Naive thymus-derived CD4-positive, alpha-beta T cell (primary cell): ENCODE measurements at regions not wholly inside any gene's neighbourhood (a gene's known extent, or its start where the extent isn't known, plus 50 kb on each side); places are given as distances from the start of the nearest gene placed in this dataset.

ENCODE experiments used
- ATAC-seq: fragments of 150-1000 bp; cut with Tn5 transposase; 2 replicates; pipeline ENCODE4 v1.10.0; 2021; ENCODE audit warnings: mild to moderate bottlenecking, moderate library complexity
- CTCF ChIA-PET: fragments of 350-600 bp; sonication (Branson Sonifier 250); formaldehyde crosslinking; loops from one replicate; lab custom pipeline; 2021; ENCODE audit warnings: antibody characterized with exemption; lab: Charles Lee
- POLR2A ChIA-PET: fragments of 350-600 bp; sonication (Branson Sonifier 250); formaldehyde crosslinking; loops from one replicate; lab custom pipeline; 2021; ENCODE audit warnings: antibody characterized with exemption, inconsistent platforms; lab: Charles Lee
- DNase-seq, 9 donors: peaks; one replicate each; pipeline versions ENCODE4 v3.0.0 to v3.0.0-alpha.2; 2020 to 2022; ENCODE audit warnings: mixed read lengths in 1 of 9
- H3K27ac ChIP-seq: one replicate; pipeline ENCODE4 v1.7.0; 2013; ENCODE audit warnings: mild to moderate bottlenecking, low read depth, low read length, moderate library complexity
- H3K27me3 ChIP-seq, 2 donors: one replicate each; pipeline ENCODE4 v1.7.0; 2013; ENCODE audit warnings: low read length in 2 of 2, mild to moderate bottlenecking in 2 of 2, moderate library complexity in 2 of 2; ENCODE audit not compliant: control insufficient read depth in 2 of 2, insufficient read depth in 2 of 2
- H3K36me3 ChIP-seq, 3 experiments: 1 replicate in 2 of 3; 2 replicates in 1 of 3; pipeline ENCODE4 v1.7.0; 2013; ENCODE audit warnings: low read length in 3 of 3, mild to moderate bottlenecking in 3 of 3, moderate library complexity in 1 of 3; ENCODE audit not compliant: insufficient read depth in 3 of 3, control insufficient read depth in 2 of 3
- H3K4me1 ChIP-seq, 2 donors: one replicate each; pipeline ENCODE4 v1.7.0; 2013; ENCODE audit warnings: low read length in 2 of 2, mild to moderate bottlenecking in 2 of 2, moderate library complexity in 1 of 2; ENCODE audit not compliant: control insufficient read depth in 2 of 2, insufficient read depth in 2 of 2
- H3K4me3 ChIP-seq: 2 replicates; pipeline ENCODE4 v1.7.0; 2013; ENCODE audit warnings: mild to moderate bottlenecking, low read length
- H3K9me3 ChIP-seq, 3 experiments: 1 replicate in 2 of 3; 2 replicates in 1 of 3; pipeline ENCODE4 v1.7.0; 2013; ENCODE audit warnings: low read length in 3 of 3; ENCODE audit not compliant: control insufficient read depth in 2 of 3
- H3K27ac Mint-ChIP-seq, 9 donors: one replicate each; pipeline ENCODE4 v1.8.0; 2020 to 2022; ENCODE audit warnings: mixed read lengths in 9 of 9, mild to moderate bottlenecking in 8 of 9, moderate library complexity in 5 of 9, inconsistent platforms in 2 of 9
- H3K27me3 Mint-ChIP-seq, 5 donors: one replicate each; pipeline ENCODE4 v1.8.0; 2021 to 2022; ENCODE audit warnings: mixed read lengths in 5 of 5, mild to moderate bottlenecking in 1 of 5
- H3K36me3 Mint-ChIP-seq, 5 donors: one replicate each; pipeline ENCODE4 v1.8.0; 2020 to 2022; ENCODE audit warnings: mixed read lengths in 5 of 5, mild to moderate bottlenecking in 3 of 5, inconsistent platforms in 1 of 5
- H3K4me1 Mint-ChIP-seq, 7 donors: one replicate each; pipeline ENCODE4 v1.8.0; 2020 to 2022; ENCODE audit warnings: mixed read lengths in 7 of 7, mild to moderate bottlenecking in 3 of 7, inconsistent platforms in 1 of 7
- H3K4me3 Mint-ChIP-seq, 10 donors: one replicate each; pipeline ENCODE4 v1.8.0; 2020 to 2022; ENCODE audit warnings: mild to moderate bottlenecking in 10 of 10, mixed read lengths in 10 of 10, moderate library complexity in 6 of 10, inconsistent platforms in 2 of 10
- H3K9me3 Mint-ChIP-seq, 11 donors: one replicate each; pipeline ENCODE4 v1.8.0; 2020 to 2022; ENCODE audit warnings: mixed read lengths in 11 of 11, mild to moderate bottlenecking in 4 of 11, inconsistent platforms in 1 of 11, moderate library complexity in 1 of 11
- intact Hi-C, 2 donors: fragments of 100-400 bp; cut with micrococcal nuclease; formaldehyde crosslinking; loops; one replicate each; pipeline ENCODE4 v1.15.1; 2023

GRCh38 chr4:134425756-134426155, 224.2 kb upstream of the PABPC4L start:
- Histone ChIP-seq H3K9me3 (no peaks in the 10 kb centered on the region), H3K36me3 (no peaks in the 10 kb centered on the region), H3K27ac (no peak overlapping the region), H3K4me1 (no peaks in the 10 kb centered on the region), H3K4me3 (no peak overlapping the region), H3K27me3 (no peaks in the 10 kb centered on the region)
- intact Hi-C loops = no loop called here
- ChIA-PET POLR2A (no interaction called here), CTCF (no interaction called here)
- Mint-ChIP-seq H3K27ac (no peak overlapping the region), H3K4me3 (no peak overlapping the region), H3K36me3 (no peaks in the 10 kb centered on the region), H3K27me3 (no peaks in the 10 kb centered on the region), H3K4me1 (no peaks in the 10 kb centered on the region), H3K9me3 (peaks cover 0 to 5% (median 0%) of the 10 kb centered on the region in 11 donors)
- ATAC-seq (no peak), DNase-seq (no peak)

- ATAC-seq (no peak), DNase-seq (no peak)
- Histone ChIP-seq H3K4me3 (no peak overlapping the region), H3K36me3 (no peaks in the 10 kb centered on the region), H3K27ac (no peak overlapping the region), H3K27me3 (no peaks in the 10 kb centered on the region), H3K9me3 (no peaks in the 10 kb centered on the region), H3K4me1 (no peaks in the 10 kb centered on the region)
- Mint-ChIP-seq H3K36me3 (no peaks in the 10 kb centered on the region), H3K4me3 (no peak overlapping the region), H3K4me1 (peaks cover 0 to 1% (median 0%) of the 10 kb centered on the region in 7 donors), H3K27ac (no peak overlapping the region), H3K9me3 (peaks cover 0 to 23% (median 2%) of the 10 kb centered on the region in 11 donors), H3K27me3 (no peaks in the 10 kb centered on the region)
- POLR2A ChIA-PET = no interaction called here
- intact Hi-C loops = no loop called here
- CTCF ChIA-PET = no interaction called here
Observed at GRCh38 chr4:134422776-134423175, 221.2 kb upstream of the PABPC4L start.

- no peaks in the 10 kb centered on the region for H3K27me3 Mint-ChIP-seq
- ChIA-PET CTCF (no interaction called here), POLR2A (no interaction called here)
- H3K9me3 ChIP-seq = no peaks in the 10 kb centered on the region
- no peak overlapping the region for H3K27ac Mint-ChIP-seq
- ATAC-seq (no peak), DNase-seq (no peak)
- H3K4me3 Mint-ChIP-seq = no peak overlapping the region
- peaks cover 0 to 25% (median 2%) of the 10 kb centered on the region in 11 donors for H3K9me3 Mint-ChIP-seq
- no peak overlapping the region for H3K27ac ChIP-seq
- H3K4me3 ChIP-seq = no peak overlapping the region
- H3K4me1 ChIP-seq = no peaks in the 10 kb centered on the region
- intact Hi-C loops = no loop called here
- H3K27me3 ChIP-seq = no peaks in the 10 kb centered on the region
- peaks cover 0 to 1% (median 0%) of the 10 kb centered on the region in 7 donors for H3K4me1 Mint-ChIP-seq
- H3K36me3 ChIP-seq = no peaks in the 10 kb centered on the region
- H3K36me3 Mint-ChIP-seq = no peaks in the 10 kb centered on the region
Observed at GRCh38 chr4:134421734-134422133, 220.1 kb upstream of the PABPC4L start.

- no peaks in the 10 kb centered on the region for H3K36me3 Mint-ChIP-seq
- H3K9me3 Mint-ChIP-seq = peaks cover 0 to 5% (median 2%) of the 10 kb centered on the region in 11 donors
- Histone ChIP-seq H3K36me3 (no peaks in the 10 kb centered on the region), H3K4me1 (no peaks in the 10 kb centered on the region), H3K4me3 (no peak overlapping the region), H3K27ac (no peak overlapping the region), H3K9me3 (no peaks in the 10 kb centered on the region), H3K27me3 (no peaks in the 10 kb centered on the region)
- intact Hi-C loops = no loop called here
- H3K4me3 Mint-ChIP-seq = no peak overlapping the region
- DNase-seq (no peak), ATAC-seq (no peak)
- no peak overlapping the region for H3K27ac Mint-ChIP-seq
- H3K4me1 Mint-ChIP-seq = no peaks in the 10 kb centered on the region
- H3K27me3 Mint-ChIP-seq = no peaks in the 10 kb centered on the region
- POLR2A ChIA-PET = no interaction called here
- CTCF ChIA-PET = no interaction called here
Observed at GRCh38 chr4:134408897-134409296, 207.3 kb upstream of the PABPC4L start.

- no peaks in the 10 kb centered on the region for H3K27me3 Mint-ChIP-seq
- Histone ChIP-seq H3K36me3 (no peaks in the 10 kb centered on the region), H3K27ac (no peak overlapping the region), H3K27me3 (no peaks in the 10 kb centered on the region), H3K4me3 (no peak overlapping the region), H3K4me1 (no peaks in the 10 kb centered on the region), H3K9me3 (peaks cover 0 to 5% (median 0%) of the 10 kb centered on the region in 3 experiments)
- no peak overlapping the region for H3K27ac Mint-ChIP-seq
- no peaks in the 10 kb centered on the region for H3K36me3 Mint-ChIP-seq
- intact Hi-C loops = no loop called here
- POLR2A ChIA-PET = no interaction called here
- ATAC-seq (no peak), DNase-seq (no peak)
- H3K4me3 Mint-ChIP-seq = no peak overlapping the region
- CTCF ChIA-PET = no interaction called here
- peaks cover 0 to 30% (median 14%) of the 10 kb centered on the region in 11 donors for H3K9me3 Mint-ChIP-seq
- no peaks in the 10 kb centered on the region for H3K4me1 Mint-ChIP-seq
Observed at GRCh38 chr4:134401798-134402197, 200.2 kb upstream of the PABPC4L start.

GRCh38 chr4:134393592-134393991, 192.0 kb upstream of the PABPC4L start:
- Mint-ChIP-seq H3K4me3 (no peak overlapping the region), H3K27ac (no peak overlapping the region), H3K36me3 (no peaks in the 10 kb centered on the region), H3K4me1 (no peaks in the 10 kb centered on the region), H3K27me3 (no peaks in the 10 kb centered on the region), H3K9me3 (peaks cover 7 to 38% (median 16%) of the 10 kb centered on the region in 11 donors)
- ChIA-PET CTCF (no interaction called here), POLR2A (no interaction called here)
- Histone ChIP-seq H3K9me3 (no peaks in the 10 kb centered on the region), H3K27me3 (no peaks in the 10 kb centered on the region), H3K27ac (no peak overlapping the region), H3K4me1 (no peaks in the 10 kb centered on the region), H3K4me3 (no peak overlapping the region), H3K36me3 (no peaks in the 10 kb centered on the region)
- no peak for ATAC-seq
- DNase-seq = no peak
- intact Hi-C loops = no loop called here

GRCh38 chr4:134390319-134390718, 188.7 kb upstream of the PABPC4L start:
- ChIA-PET CTCF (no interaction called here), POLR2A (no interaction called here)
- Mint-ChIP-seq H3K27ac (no peak overlapping the region), H3K36me3 (no peaks in the 10 kb centered on the region), H3K9me3 (peaks cover 0 to 14% (median 3%) of the 10 kb centered on the region in 11 donors), H3K4me3 (no peak overlapping the region), H3K4me1 (no peaks in the 10 kb centered on the region), H3K27me3 (no peaks in the 10 kb centered on the region)
- Histone ChIP-seq H3K27me3 (no peaks in the 10 kb centered on the region), H3K36me3 (no peaks in the 10 kb centered on the region), H3K27ac (no peak overlapping the region), H3K9me3 (no peaks in the 10 kb centered on the region), H3K4me1 (no peaks in the 10 kb centered on the region), H3K4me3 (no peak overlapping the region)
- no peak for ATAC-seq
- no peak for DNase-seq
- intact Hi-C loops = no loop called here
